DND-41 (cell line): ENCODE measurements at regions not wholly inside any gene's neighbourhood (a gene's known extent, or its start where the extent isn't known, plus 50 kb on each side); places are given as distances from the start of the nearest gene placed in this dataset.
"Not testable (repeated sequence)": the region's sequence is repeated elsewhere in the genome, so short reads cannot be mapped to it uniquely, and the experiment has no call there.

Experiments used
- ATAC-seq: fragments of 200-7000 bp; cut with Tn5 transposase; 3 replicates; pipeline ENCODE4 v1.9.1; 2021; ENCODE audit warnings: low read depth; ENCODE audit not compliant: insufficient read depth
- DNase-seq: peaks from one replicate; pipeline ENCODE4 v3.0.0-alpha.2; 2020
- H2AFZ ChIP-seq: 2 replicates; pipeline ENCODE4 v1.6.0; 2012; ENCODE audit warnings: low read depth, low read length
- H3K27ac ChIP-seq: 2 replicates; pipeline ENCODE4 v1.5.1; 2012; ENCODE audit warnings: low read length, inconsistent platforms
- H3K27me3 ChIP-seq: fragments of 200-600 bp; sonication (generic); 2 replicates; pipeline ENCODE4 v1.6.0; 2012; ENCODE audit warnings: low read length, mild to moderate bottlenecking, inconsistent platforms; ENCODE audit not compliant: insufficient read depth, poor library complexity
- H3K36me3 ChIP-seq: 2 replicates; pipeline ENCODE4 v1.5.1; 2012; ENCODE audit warnings: low read length, inconsistent platforms; ENCODE audit not compliant: insufficient read depth
- H3K4me1 ChIP-seq: 2 replicates; pipeline ENCODE4 v1.5.1; 2012; ENCODE audit warnings: mild to moderate bottlenecking, low read length; ENCODE audit not compliant: insufficient read depth
- H3K4me2 ChIP-seq: 2 replicates; pipeline ENCODE4 v1.6.0; 2012; ENCODE audit warnings: mild to moderate bottlenecking, moderate library complexity, low read length, inconsistent platforms; ENCODE audit not compliant: insufficient read depth
- H3K4me3 ChIP-seq, 2 experiments: fragments of 200-600 bp in 1 of 2; shearing (Covaris generic) in 1 of 2; 2 replicates each; pipeline ENCODE4 v1.5.1; 2012 to 2016; ENCODE audit warnings: inconsistent platforms in 2 of 2, low read length in 2 of 2, mild to moderate bottlenecking in 2 of 2, low read depth in 1 of 2, moderate library complexity in 1 of 2
- H3K79me2 ChIP-seq: 2 replicates; pipeline ENCODE4 v1.6.0; 2012; ENCODE audit warnings: low read length, inconsistent platforms; ENCODE audit not compliant: insufficient read depth
- H3K9ac ChIP-seq: 2 replicates; pipeline ENCODE4 v1.6.0; 2012; ENCODE audit warnings: low read depth, mild to moderate bottlenecking, inconsistent platforms, low read length, moderate library complexity
- H3K9me3 ChIP-seq: 2 replicates; pipeline ENCODE4 v1.5.1; 2012; ENCODE audit warnings: low read length, moderate library complexity, mild to moderate bottlenecking, inconsistent platforms; ENCODE audit not compliant: insufficient read depth, severe bottlenecking
- H4K20me1 ChIP-seq: 2 replicates; pipeline ENCODE4 v1.6.0; 2012; ENCODE audit warnings: low read length; ENCODE audit not compliant: insufficient read depth
- CTCF ChIP-seq: IDR thresholded peaks from 2 replicates; pipeline ENCODE4 v1.5.1; 2012; ENCODE audit warnings: borderline replicate concordance, low read length, moderate library complexity, mild to moderate bottlenecking; ENCODE audit not compliant: poor library complexity, severe bottlenecking; ENCODE audit errors: extremely low read depth
- EZH2 ChIP-seq: IDR thresholded peaks from 3 replicates; pipeline ENCODE4 v1.6.1; 2012; ENCODE audit warnings: borderline replicate concordance, low read depth, mild to moderate bottlenecking, moderate library complexity, low read length, inconsistent platforms; ENCODE audit not compliant: severe bottlenecking

- not testable (repeated sequence) for H3K27ac ChIP-seq, H3K4me1 ChIP-seq
Observed at GRCh38 chr2:57276408-57276807, 770.2 kb upstream of the VRK2 start.

GRCh38 chr2:57278451-57278850 is 768.2 kb upstream of the VRK2 start:
- no peak overlapping the region for H3K4me2 ChIP-seq
- H3K9ac ChIP-seq: no peak overlapping the region
- no peaks in the 10 kb centered on the region for H4K20me1 ChIP-seq
- ATAC-seq (no peak), DNase-seq (no peak)
- H2AFZ ChIP-seq: no peak overlapping the region
- no peaks in the 10 kb centered on the region for H3K4me1 ChIP-seq
- no peaks in the 10 kb centered on the region for H3K9me3 ChIP-seq
- no peaks in the 10 kb centered on the region for H3K79me2 ChIP-seq
- no peak overlapping the region for H3K4me3 ChIP-seq
- TF ChIP-seq CTCF (no peak), EZH2 (no peak)
- H3K36me3 ChIP-seq: no peaks in the 10 kb centered on the region
- H3K27ac ChIP-seq: no peak overlapping the region
- no peaks in the 10 kb centered on the region for H3K27me3 ChIP-seq

More at GRCh38 chr2:57276408-57276807, 770.2 kb upstream of the VRK2 start:
- H3K4me3 ChIP-seq, H3K27me3 ChIP-seq, H3K4me2 ChIP-seq, H3K79me2 ChIP-seq, H4K20me1 ChIP-seq, H3K36me3 ChIP-seq, ATAC-seq, H2AFZ ChIP-seq, H3K9me3 ChIP-seq, H3K9ac ChIP-seq, DNase-seq: not testable (repeated sequence)

- ATAC-seq (no peak), DNase-seq (no peak)
- Histone ChIP-seq H3K4me2 (no peak overlapping the region), H2AFZ (no peak overlapping the region), H3K9ac (no peak overlapping the region), H3K36me3 (no peaks in the 10 kb centered on the region), H3K4me1 (no peaks in the 10 kb centered on the region), H3K79me2 (no peaks in the 10 kb centered on the region), H3K27me3 (no peaks in the 10 kb centered on the region), H3K4me3 (no peak overlapping the region), H3K9me3 (no peaks in the 10 kb centered on the region), H4K20me1 (no peaks in the 10 kb centered on the region), H3K27ac (no peak overlapping the region)
- no peak for TF ChIP-seq EZH2
- no peak for TF ChIP-seq CTCF
Observed at GRCh38 chr2:57291209-57291608, 755.4 kb upstream of the VRK2 start.

GRCh38 chr2:57296795-57297517 is 749.6 kb upstream of the VRK2 start:
- H3K4me1 ChIP-seq: no peaks in the 10 kb centered on the region
- H3K9ac ChIP-seq: no peak overlapping the region
- no peaks in the 10 kb centered on the region for H3K79me2 ChIP-seq
- H3K36me3 ChIP-seq: no peaks in the 10 kb centered on the region
- H3K9me3 ChIP-seq: no peaks in the 10 kb centered on the region
- DNase-seq (no peak), ATAC-seq (no peak)
- H3K4me3 ChIP-seq: no peak overlapping the region
- H3K27me3 ChIP-seq: no peaks in the 10 kb centered on the region
- TF ChIP-seq EZH2 (no peak), CTCF (no peak)
- H4K20me1 ChIP-seq: no peaks in the 10 kb centered on the region
- H2AFZ ChIP-seq: no peak overlapping the region
- no peak overlapping the region for H3K27ac ChIP-seq
- no peak overlapping the region for H3K4me2 ChIP-seq
